ENCODE measurements at regions not wholly inside any gene's neighbourhood (a gene's known extent, or its start where the extent isn't known, plus 50 kb on each side); places are given as distances from the start of the nearest gene placed in this dataset.

DNA sequence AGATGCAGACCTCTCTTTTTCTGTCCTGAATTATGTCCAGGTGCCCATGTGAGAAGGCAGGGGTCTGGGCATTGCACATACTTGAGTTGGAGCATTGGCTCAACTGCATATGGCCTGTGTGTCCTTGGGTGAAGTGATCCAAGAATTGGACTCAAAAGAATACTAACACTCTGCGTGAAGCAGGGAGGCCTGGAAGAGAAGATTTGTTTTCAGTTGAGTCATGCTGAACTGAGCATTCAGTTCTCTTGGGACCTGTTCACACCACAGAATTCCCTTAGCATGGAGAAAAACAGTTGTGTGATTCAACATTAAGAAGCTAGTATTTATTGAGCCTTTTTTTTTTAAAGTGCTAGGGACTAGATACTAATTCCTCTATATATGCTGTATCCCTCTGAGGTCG, 164.7 kb upstream of the TBX3 start:
- no peak overlapping the region for H2BK12ac ChIP-seq (ENCODE audit: low read depth, low read length)
- no peak overlapping the region for H3K14ac ChIP-seq (ENCODE audit: insufficient read length)
- no peak overlapping the region for H2AFZ ChIP-seq (ENCODE audit: low read length)
- H3K4me2 ChIP-seq (ENCODE audit: insufficient read depth in 1 of 2, low read depth in 2 of 2, low read length in 2 of 2), result no peak overlapping the region
- FAIRE-seq (no peak), DNase-seq (ENCODE audit: low read depth in 1 of 2, low spot score in 2 of 2) (no peak)
- no peak overlapping the region for H3K4ac ChIP-seq (replicated peaks; ENCODE audit: insufficient read length, low read depth, low read length)
- H3K56ac ChIP-seq (replicated peaks; ENCODE audit: insufficient read length, low read depth, low read length), result no peak overlapping the region
- ChIA-PET CTCF (ENCODE audit: partially characterized antibody) (no interaction called here), POLR2A (ENCODE audit: partially characterized antibody) (no interaction called here)
- H3K4me3 ChIP-seq (ENCODE audit: extremely low read depth in 1 of 4, insufficient read depth in 2 of 4, low read depth in 3 of 4, low read length in 4 of 4), result no peak overlapping the region
- no peak overlapping the region for H3K23ac ChIP-seq (ENCODE audit: insufficient read length)
- no peaks in the 10 kb centered on the region for H3K9me3 ChIP-seq (ENCODE audit: insufficient read depth in 2 of 2, low read depth in 1 of 2, low read length in 1 of 2)
- no peaks in the 10 kb centered on the region for H3K23me2 ChIP-seq (ENCODE audit: low read depth, low read length)
- no peaks in the 10 kb centered on the region for H3K36me3 ChIP-seq (ENCODE audit: control insufficient read depth in 2 of 4, insufficient read depth in 4 of 4, low read length in 3 of 4)
- TF ChIP-seq SUZ12 (IDR thresholded peaks at IDR 0.05; ENCODE audit: low read length) (no peak), POLR2AphosphoS5 (IDR thresholded peaks at IDR 0.05; ENCODE audit: low read depth, low read length) (no peak), CREB1 (IDR thresholded peaks at IDR 0.05) (no peak), EP300 (IDR thresholded peaks at IDR 0.05; ENCODE audit: borderline replicate concordance in 1 of 2, low read depth in 2 of 2, low read length in 2 of 2) (no peak), ASH2L (IDR thresholded peaks at IDR 0.05; ENCODE audit: low read length) (no peak), SP2 (IDR thresholded peaks at IDR 0.05; ENCODE audit: low read length) (no peak), USF2 (IDR thresholded peaks at IDR 0.05; ENCODE audit: low read length) (no peak), RXRA (IDR thresholded peaks at IDR 0.05; ENCODE audit: insufficient read depth, low read depth, low read length) (no peak), HDAC2 (IDR thresholded peaks at IDR 0.05; ENCODE audit: borderline replicate concordance in 1 of 2, low read depth in 2 of 2, low read length in 2 of 2) (no peak), POU5F1 (IDR thresholded peaks at IDR 0.05; ENCODE audit: low read depth, low read length) (no peak), BRCA1 (IDR thresholded peaks at IDR 0.05; ENCODE audit: low read depth, low read length) (no peak), HDAC6 (IDR thresholded peaks at IDR 0.05; ENCODE audit: low read depth, low read length) (no peak)
- H3K4me1 ChIP-seq (replicated peaks in 1 of 4; ENCODE audit: control insufficient read depth in 3 of 4, insufficient read depth in 4 of 4, low read length in 3 of 4), result no peaks in the 10 kb centered on the region
- no peak overlapping the region for H4K8ac ChIP-seq (ENCODE audit: extremely low read depth, insufficient read depth, low read length)
- H2BK120ac ChIP-seq (replicated peaks; ENCODE audit: low read depth, low read length), result no peak overlapping the region
- no peak overlapping the region for H2BK20ac ChIP-seq (ENCODE audit: low read length)
- no peak overlapping the region for H2BK15ac ChIP-seq (ENCODE audit: low read length)
- WGBS, 2 experiments (ENCODE audit: extremely low coverage in 1 of 2, insufficient coverage in 1 of 2, insufficient read length in 1 of 2, insufficient replicate concordance in 2 of 2, low coverage in 1 of 2, low lambda C conversion rate in 2 of 2, missing lambda C conversion rate in 1 of 2), result 84% methylated on average over 2 of the region's 2 CpGs; no CpG with 5 or more reads in 1 of the 2 experiments
- no peak overlapping the region for H2AK5ac ChIP-seq (ENCODE audit: low read depth, low read length)
- H3K79me2 ChIP-seq (ENCODE audit: control insufficient read depth in 1 of 2, insufficient read depth in 2 of 2, low read length in 2 of 2), result no peaks in the 10 kb centered on the region
- H2BK5ac ChIP-seq (ENCODE audit: low read depth, low read length), result no peak overlapping the region
- peaks cover 0 to 1% (median 0%) of the 10 kb centered on the region in 4 experiments; a peak in 1 of 7 replicates for H3K27me3 ChIP-seq (replicated peaks in 1 of 4; ENCODE audit: control insufficient read depth in 3 of 4, extremely low read depth in 1 of 4, insufficient read depth in 3 of 4, low read length in 3 of 4)
- no peak overlapping the region for H4K91ac ChIP-seq (replicated peaks; ENCODE audit: insufficient read length, low read length)
- H3K79me1 ChIP-seq (ENCODE audit: low read depth, low read length), result no peaks in the 10 kb centered on the region
- H3K18ac ChIP-seq (ENCODE audit: extremely low read depth, low read length), result no peak overlapping the region
- no peak overlapping the region for H4K5ac ChIP-seq (ENCODE audit: insufficient read length, low read depth, low read length)
- H3K27ac ChIP-seq (ENCODE audit: low read depth, low read length), result no peak overlapping the region
- no peaks in the 10 kb centered on the region for H4K20me1 ChIP-seq (replicated peaks in 1 of 2; ENCODE audit: control insufficient read depth in 1 of 2, insufficient read depth in 2 of 2, low read length in 2 of 2)
- no peak overlapping the region for H3K9ac ChIP-seq (replicated peaks in 1 of 4; ENCODE audit: extremely low read depth in 1 of 4, low read depth in 3 of 4, low read length in 3 of 4)

Data from H1 (cell line).